GM12872 (cell line): ENCODE measurements at regions not wholly inside any gene's neighbourhood (a gene's known extent, or its start where the extent isn't known, plus 50 kb on each side); places are given as distances from the start of the nearest gene placed in this dataset.

Experiments used
- TF ChIP-seq, protein P1 (sequence below): IDR thresholded peaks from 3 replicates; pipeline ENCODE4 v1.5.1; 2011; ENCODE audit warnings: low read depth, mild to moderate bottlenecking, low read length, moderate library complexity; ENCODE audit not compliant: insufficient read depth

DNA sequence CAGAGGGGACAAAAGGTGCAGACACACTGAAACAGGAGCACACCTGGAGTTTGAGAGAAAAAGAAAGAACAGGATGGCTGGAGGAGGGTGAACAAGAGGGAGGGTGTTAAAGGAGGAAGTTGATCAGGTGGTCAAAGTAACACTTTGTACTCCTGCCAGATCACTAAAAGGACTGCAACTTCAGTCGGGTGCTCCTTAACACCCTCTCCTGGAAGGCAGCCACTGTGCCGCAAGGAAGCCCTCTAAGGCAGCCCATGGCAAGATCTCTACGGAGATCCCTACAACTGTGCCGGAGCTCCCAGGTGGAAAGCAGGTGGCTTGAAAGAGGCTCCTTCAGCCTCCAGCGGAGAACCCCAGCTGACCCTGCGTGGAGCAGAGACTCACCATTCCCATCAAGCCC lies 124.4 kb upstream of the MSX2 start:
- TF ChIP-seq, protein P1, sequence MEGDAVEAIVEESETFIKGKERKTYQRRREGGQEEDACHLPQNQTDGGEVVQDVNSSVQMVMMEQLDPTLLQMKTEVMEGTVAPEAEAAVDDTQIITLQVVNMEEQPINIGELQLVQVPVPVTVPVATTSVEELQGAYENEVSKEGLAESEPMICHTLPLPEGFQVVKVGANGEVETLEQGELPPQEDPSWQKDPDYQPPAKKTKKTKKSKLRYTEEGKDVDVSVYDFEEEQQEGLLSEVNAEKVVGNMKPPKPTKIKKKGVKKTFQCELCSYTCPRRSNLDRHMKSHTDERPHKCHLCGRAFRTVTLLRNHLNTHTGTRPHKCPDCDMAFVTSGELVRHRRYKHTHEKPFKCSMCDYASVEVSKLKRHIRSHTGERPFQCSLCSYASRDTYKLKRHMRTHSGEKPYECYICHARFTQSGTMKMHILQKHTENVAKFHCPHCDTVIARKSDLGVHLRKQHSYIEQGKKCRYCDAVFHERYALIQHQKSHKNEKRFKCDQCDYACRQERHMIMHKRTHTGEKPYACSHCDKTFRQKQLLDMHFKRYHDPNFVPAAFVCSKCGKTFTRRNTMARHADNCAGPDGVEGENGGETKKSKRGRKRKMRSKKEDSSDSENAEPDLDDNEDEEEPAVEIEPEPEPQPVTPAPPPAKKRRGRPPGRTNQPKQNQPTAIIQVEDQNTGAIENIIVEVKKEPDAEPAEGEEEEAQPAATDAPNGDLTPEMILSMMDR: no peak

DNA sequence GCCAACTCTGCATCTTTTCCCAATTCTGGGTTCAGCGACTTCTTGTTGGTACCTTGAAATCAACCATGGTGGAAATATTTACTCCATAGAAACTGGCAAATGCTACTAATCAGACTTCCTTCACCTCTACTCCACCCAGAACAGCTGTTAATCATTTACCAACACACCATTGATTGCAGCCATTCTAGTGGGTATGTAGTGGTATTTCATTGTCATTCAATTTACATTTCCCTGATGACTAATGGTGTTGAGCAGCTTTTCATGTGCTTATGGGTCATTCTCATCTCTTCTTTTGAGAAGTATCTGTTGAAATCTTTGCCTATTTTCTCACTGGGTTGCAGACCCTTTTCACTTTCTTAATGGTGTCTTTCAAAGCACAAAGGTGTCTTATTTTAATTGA lies 122.4 kb upstream of the MSX2 start:
- TF ChIP-seq, protein P1: no peak

GRCh38 chr5:174606153-174606552 lies 118.2 kb upstream of the MSX2 start:
- TF ChIP-seq, protein P1: no peak

DNA sequence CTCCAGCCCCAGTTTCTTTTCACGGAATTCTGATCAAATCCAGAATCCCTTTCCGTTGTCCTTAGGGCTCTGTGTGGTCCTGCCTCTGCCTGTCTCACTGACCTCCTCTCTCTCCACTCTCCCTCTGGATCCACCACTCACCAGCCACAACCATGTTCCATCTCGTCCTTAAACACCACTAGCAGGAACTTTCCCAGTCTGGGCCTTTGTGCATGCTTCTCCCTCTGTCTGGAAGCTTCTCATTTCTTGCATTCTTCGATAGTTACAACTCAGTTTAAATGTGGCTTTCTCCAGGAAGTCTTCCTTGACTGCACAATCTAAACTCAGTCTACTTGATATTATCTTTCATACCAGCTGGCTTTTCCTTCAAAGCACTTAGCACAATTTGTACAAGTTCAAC lies 117.7 kb upstream of the MSX2 start:
- TF ChIP-seq, protein P1: no peak

- TF ChIP-seq, protein P1: no peak
These were observed 117.2 kb upstream of the MSX2 start for GRCh38 chr5:174607205-174607604.

DNA sequence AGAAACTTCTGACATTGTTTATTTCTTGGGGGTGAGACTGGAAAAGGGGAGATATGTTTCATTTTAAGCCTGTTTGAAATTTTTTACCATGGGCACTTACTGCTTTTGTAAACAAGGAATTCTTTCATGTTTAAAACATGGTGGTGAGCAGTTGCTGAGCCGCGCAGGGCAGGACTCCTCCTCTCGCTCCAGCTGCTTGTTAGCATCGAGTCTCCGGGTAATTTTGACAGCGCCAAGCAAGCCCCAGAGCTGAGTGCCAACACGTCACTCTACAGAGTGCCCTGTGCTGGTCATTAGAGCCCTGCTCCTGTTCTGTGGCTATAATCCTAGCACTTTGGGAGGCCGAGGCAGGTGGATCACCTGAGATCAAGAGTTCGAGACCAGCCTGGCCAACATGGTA lies 116.5 kb upstream of the MSX2 start:
- TF ChIP-seq, protein P1: no peak

- TF ChIP-seq, protein P1: no peak
These were observed 115.7 kb upstream of the MSX2 start for GRCh38 chr5:174608631-174609097.

DNA sequence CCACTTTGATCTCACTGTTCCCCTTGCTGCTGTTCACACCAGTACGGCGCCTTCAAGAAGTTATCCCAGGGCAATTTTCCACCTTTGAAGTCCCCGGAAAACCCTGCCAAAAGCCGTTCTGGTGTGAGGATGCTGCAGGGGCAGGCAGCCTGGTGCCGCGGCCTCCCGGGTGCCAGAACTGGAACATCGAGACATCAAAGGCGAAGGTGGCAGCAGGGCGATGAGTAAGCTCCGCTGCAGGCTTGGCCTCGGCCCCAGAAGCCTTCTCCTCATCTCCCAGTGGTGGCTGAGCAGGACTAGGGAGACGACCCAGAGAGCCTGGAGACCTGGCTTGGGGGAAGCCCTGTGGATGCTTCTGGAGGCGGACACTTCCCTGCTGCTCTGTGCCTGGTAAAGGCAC lies 115.3 kb upstream of the MSX2 start:
- TF ChIP-seq, protein P1: no peak
